ENCODE measurements at regions not wholly inside any gene's neighbourhood (a gene's known extent, or its start where the extent isn't known, plus 50 kb on each side); places are given as distances from the start of the nearest gene placed in this dataset.

GRCh38 chr1:173400387-173400995, 76.6 kb upstream of the PRDX6 start:
- H3K4me3 ChIP-seq (replicated peaks; ENCODE audit: low read depth, low read length): no peak overlapping the region
- TF ChIP-seq CTCF (IDR thresholded peaks at IDR 0.05; ENCODE audit: low read length, missing control alignments): no peak
- DNase-seq (ENCODE audit: low read depth): no peak

- no peak for DNase-seq (ENCODE audit: low read depth)
- no peak for TF ChIP-seq CTCF (IDR thresholded peaks at IDR 0.05; ENCODE audit: low read length, missing control alignments)
- no peak overlapping the region for H3K4me3 ChIP-seq (replicated peaks; ENCODE audit: low read depth, low read length)
Measured at GRCh38 chr1:173403996-173404395, 73.1 kb upstream of the PRDX6 start.

- DNase-seq (ENCODE audit: low read depth): no peak
- no peak overlapping the region for H3K4me3 ChIP-seq (replicated peaks; ENCODE audit: low read depth, low read length)
- TF ChIP-seq CTCF (IDR thresholded peaks at IDR 0.05; ENCODE audit: low read length, missing control alignments): no peak
Measured at GRCh38 chr1:173405281-173405680, 71.9 kb upstream of the PRDX6 start.

- TF ChIP-seq CTCF (IDR thresholded peaks at IDR 0.05; ENCODE audit: low read length, missing control alignments): no peak
- peak; percentile 50 for DNase-seq (ENCODE audit: low read depth)
- no peak overlapping the region for H3K4me3 ChIP-seq (replicated peaks; ENCODE audit: low read depth, low read length)
Measured at GRCh38 chr1:173405834-173406233, 71.3 kb upstream of the PRDX6 start.

GRCh38 chr1:173406783-173407230, 70.3 kb upstream of the PRDX6 start:
- no peak overlapping the region for H3K4me3 ChIP-seq (replicated peaks; ENCODE audit: low read depth, low read length)
- no peak for TF ChIP-seq CTCF (IDR thresholded peaks at IDR 0.05; ENCODE audit: low read length, missing control alignments)
- DNase-seq (ENCODE audit: low read depth): no peak

- TF ChIP-seq CTCF (IDR thresholded peaks at IDR 0.05; ENCODE audit: low read length, missing control alignments): no peak
- H3K4me3 ChIP-seq (replicated peaks; ENCODE audit: low read depth, low read length): no peak overlapping the region
- DNase-seq (ENCODE audit: low read depth): no peak
Measured at GRCh38 chr1:173407846-173408245, 69.3 kb upstream of the PRDX6 start.

GRCh38 chr1:173408886-173409285, 68.2 kb upstream of the PRDX6 start:
- TF ChIP-seq CTCF (IDR thresholded peaks at IDR 0.05; ENCODE audit: low read length, missing control alignments): no peak
- DNase-seq (ENCODE audit: low read depth): no peak
- no peak overlapping the region for H3K4me3 ChIP-seq (replicated peaks; ENCODE audit: low read depth, low read length)

All from fibroblast of pulmonary artery (primary cell).